ENCODE measurements at regions not wholly inside any gene's neighbourhood (a gene's known extent, or its start where the extent isn't known, plus 50 kb on each side); places are given as distances from the start of the nearest gene placed in this dataset.
"Not testable (repeated sequence)": the region's sequence is repeated elsewhere in the genome, so short reads cannot be mapped to it uniquely, and the experiment has no call there.

GRCh38 chr14:29982171-29982570 is 54.5 kb upstream of the PRKD1 start:
- no peak for DNase-seq (ENCODE audit: low read depth in 2 of 2)

DNA sequence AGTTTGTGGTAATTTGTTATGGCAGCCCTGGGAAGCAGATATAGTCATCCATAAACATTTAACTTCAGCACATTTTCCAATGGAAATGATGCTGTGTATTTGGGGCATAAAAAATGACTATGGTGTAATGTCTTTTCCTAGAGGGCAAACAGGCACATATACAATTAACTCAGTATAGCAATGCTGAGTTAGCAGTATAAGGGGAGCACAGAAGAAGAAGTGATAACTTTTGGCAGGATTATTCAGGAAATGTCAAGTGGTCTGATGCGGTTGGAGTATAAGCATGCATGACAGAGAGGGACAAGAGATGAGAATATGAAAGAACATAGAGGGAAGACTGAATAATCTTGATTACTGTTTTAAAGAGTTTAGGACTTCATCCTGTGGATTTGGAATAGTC is 55.3 kb upstream of the PRKD1 start:
- no peak for DNase-seq (ENCODE audit: low read depth in 2 of 2)

DNA sequence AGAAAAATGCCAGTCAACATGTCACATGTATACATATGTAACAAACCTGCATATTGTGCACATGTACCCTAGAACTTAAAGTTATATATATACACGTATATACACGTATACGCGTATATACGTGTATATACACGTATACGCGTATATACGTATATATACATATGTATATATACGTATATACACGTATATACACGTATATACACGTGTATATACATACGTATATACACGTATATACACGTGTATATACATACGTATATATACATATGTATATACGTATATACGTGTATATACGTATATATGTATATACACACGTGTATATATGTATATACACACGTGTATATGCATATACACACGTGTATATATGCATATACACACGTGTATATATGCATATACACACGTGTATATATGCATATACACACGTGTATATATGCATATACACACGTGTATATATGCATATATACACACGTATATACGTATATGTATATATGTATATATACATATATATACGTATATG is 62.8 kb upstream of the PRKD1 start:
- not testable (repeated sequence) for DNase-seq (ENCODE audit: low read depth in 2 of 2)

DNA sequence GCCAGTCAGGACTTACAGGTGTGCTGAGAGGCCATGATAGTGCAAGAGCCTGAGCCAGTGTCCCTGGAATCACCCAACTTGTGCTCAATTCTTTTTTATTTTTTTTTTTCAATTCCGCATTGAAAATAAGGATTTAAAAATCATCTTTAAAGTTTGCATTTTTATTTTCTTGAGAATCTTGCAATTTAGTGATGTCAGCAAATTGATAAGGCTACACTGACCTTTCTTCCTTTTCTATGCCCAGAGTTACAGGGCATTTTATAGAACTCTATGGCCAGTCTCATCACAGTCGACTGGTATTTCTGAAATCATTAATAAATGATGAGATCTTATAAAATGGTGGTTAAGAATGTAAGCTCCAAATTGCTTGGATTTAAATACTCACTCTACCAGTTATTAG is 63.3 kb upstream of the PRKD1 start:
- DNase-seq (ENCODE audit: low read depth in 2 of 2) = no peak

DNA sequence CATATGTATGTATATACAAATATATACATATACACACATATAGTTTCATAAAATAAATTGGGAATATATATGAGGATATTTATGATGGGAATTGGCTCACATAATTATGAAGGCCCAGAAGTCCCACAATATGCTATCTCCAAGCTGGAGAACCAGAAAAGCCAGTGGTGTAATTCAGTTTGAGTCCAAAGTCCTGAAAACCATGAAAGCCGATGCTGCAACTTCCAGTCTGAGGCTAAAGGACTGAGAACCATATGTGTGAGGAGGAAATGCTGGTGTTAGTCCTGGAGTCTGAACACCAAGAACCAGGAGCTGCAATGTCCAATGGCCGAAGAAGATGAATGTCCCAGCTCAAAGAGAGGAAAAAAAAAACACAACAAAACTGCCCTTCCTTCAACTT is 65.5 kb upstream of the PRKD1 start:
- DNase-seq (ENCODE audit: low read depth in 2 of 2) = no peak

- DNase-seq (ENCODE audit: low read depth in 2 of 2) = no peak
Observed at GRCh38 chr14:29999013-29999539, 71.4 kb upstream of the PRKD1 start.

DNA sequence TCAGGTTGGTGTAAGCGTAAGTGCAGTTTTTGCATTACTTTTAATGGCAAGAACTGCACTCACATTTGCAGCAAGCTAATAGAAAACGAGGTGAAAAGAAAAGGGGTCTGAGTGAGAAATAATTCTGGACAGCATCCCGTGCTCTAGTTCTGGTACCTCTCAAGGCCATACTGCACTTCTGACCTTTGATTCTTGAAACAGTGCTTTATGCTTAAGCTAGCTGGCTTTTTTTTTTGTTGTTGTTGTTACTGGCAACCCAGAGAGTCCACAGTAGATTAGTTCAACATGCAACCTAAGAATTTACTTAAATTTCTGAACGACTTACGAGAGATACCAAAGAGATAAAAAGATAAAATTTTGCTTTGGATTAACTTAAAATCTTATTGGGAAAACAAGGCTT is 75.2 kb upstream of the PRKD1 start:
- DNase-seq (ENCODE audit: low read depth in 2 of 2) = no peak

DNA sequence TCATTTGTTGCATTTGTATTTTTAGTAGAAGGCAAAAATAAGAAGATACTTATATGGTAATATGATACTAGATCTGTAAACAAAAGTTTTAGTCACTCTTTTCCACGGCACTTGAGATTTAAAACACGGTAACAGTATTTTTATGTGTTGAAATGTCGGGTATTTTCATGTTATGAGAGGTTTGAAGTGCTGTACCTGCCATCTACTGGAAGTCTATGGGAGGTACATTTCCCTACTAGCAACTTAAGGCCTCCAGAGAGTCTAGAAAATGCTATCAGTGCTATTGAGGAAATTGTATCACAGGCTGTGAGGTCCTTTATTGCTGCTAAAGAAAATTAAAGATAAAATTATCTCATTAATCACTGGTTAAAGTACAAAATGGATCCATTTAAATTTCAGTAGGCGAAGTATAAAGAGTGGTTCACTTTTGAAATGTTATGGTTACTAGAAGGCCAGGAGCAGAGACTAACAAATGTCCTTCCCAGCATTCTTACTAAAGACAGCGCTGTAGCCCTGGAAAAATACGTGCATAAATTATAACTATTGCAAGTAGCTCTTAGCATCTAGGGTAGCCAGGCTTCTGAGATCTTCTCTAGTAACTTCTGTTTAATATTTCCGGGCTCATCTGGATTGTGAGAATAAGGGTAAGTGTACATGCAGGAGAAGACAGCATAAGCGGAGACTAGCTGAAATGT is 77.6 kb upstream of the PRKD1 start:
- peak; percentile 60 to 69 for DNase-seq (ENCODE audit: low read depth in 2 of 2)

DNA sequence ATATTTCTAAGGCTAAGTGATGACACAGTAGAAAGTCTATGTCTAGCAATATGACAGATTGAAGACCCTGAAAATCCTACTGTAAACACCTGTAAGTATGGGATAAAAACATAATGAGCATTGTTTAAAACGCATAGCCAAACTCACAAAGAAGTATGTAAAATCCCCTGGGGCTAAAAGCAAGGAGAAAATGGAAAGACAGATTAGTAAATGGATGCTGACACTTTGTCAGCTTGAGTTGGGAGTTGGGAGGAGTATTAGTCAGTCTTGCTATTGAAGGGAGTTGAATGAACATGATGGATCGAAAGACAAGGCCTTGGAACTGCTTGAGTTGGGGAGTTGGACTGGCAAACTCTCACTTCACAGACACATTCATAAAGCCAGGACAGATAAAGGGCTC is 79.0 kb upstream of the PRKD1 start:
- DNase-seq (ENCODE audit: low read depth in 2 of 2) = no peak

DNA sequence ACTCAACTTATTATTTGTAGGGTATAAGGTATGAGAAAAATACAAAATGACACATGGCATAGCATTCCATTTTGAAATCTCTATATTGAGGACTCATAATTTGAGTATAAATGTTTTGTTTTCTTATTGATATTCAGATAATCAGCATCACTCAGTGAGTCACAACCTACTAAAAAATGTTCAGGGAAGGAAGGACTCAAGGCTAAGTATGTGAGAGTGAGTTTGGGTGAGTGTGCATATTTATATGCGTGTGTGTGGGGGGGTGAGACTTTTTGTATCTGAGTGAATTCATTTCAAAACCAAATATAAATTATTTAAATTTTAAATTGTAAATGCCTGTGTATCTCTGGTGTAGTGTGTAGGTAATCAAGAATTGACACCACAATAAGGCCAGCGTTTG is 87.8 kb upstream of the PRKD1 start:
- DNase-seq (ENCODE audit: low read depth in 2 of 2) = no peak

DNA sequence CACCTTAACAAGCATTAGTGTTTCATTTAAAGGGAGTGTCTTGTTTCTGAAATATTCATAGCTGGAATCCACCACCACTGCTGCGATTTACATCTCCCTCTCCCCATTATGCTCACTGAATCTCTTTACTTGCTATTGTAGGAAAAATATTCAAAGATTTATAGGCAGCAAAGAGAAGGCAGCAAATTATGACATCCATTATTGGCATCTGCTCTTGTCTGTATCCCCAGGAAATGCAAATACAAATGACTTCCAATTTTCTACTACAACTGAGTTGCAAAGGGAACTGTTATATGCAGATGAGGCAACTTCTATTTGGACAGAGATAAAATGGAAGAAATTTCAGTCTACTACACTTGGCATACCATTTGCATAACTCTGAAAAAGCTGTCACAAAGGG is 88.4 kb upstream of the PRKD1 start:
- no peak for DNase-seq (ENCODE audit: low read depth in 2 of 2)

DNA sequence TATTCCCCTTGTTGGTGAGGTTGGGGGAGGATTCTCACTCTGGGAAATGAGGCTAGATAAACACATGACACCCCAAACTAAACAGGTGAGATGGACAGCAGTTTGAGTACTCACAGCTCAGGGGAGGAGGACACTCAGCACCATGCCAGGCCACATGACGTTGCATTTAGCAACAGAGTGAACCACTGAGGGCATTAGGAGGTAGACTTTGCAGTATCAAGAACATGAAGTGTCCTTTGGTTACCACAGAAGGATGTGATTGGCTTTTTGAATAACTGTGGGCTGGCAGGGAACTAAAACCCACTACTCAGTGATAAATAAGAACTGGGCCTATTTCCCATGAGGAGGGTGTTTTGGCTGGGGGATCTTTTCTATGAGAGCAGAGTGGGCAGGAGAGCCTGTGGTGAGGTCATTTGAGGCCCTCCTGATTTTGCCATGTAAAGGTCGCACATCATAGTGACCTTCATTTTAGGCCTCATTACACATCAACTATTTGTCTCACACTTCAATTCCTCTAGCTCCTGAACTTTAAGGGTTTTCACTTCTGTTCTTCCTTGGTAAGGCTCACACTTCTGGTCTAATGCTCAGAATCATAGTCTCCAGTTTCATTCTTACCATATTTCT is 89.8 kb upstream of the PRKD1 start:
- DNase-seq (ENCODE audit: low read depth in 2 of 2) = no peak

DNA sequence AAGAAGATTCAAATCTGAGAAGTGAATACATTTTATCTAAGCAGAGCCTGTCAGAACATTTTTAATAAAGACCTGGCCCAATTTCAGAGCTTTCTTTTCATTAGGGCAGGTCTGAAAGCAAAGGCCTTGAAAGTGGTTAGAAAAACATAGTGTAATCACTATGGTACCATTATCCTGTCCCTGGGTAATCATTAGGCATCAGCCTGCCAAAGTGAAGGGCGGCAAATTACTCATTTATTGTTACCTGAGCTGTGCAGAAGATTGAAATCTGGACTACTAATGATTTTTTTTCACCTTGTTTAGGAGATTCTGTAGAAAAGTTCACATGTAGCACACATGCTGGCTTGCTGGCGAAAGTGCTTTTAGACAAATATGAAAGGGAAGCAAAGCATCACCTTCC is 92.6 kb upstream of the PRKD1 start:
- DNase-seq (ENCODE audit: low read depth in 2 of 2) = no peak

DNA sequence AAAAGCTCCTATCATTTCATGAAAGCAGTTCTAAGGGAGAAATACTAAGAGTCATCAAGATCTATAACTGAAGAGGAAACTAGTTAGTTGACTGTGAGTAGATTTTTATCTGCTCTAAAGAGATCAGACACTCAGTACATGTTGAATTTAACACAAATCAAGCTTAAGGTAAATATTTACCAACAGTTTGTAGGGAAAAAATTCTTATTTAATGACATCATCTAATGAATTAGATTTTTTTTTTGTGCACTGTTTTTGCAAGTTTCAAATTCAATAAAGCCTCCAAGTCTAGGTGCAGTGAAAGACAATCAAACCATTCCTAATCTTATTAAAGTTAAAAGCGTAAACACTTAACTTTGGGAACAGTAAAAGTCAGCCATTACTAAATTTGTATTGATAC is 93.0 kb upstream of the PRKD1 start:
- no peak for DNase-seq (ENCODE audit: low read depth in 2 of 2)

- not testable (repeated sequence) for DNase-seq (ENCODE audit: low read depth in 2 of 2)
Observed at GRCh38 chr14:30023350-30023749, 95.7 kb upstream of the PRKD1 start.

- peak in 1 of 2 donors; percentile 1 for DNase-seq (ENCODE audit: low read depth in 2 of 2)
Observed at GRCh38 chr14:30034152-30034551, 106.5 kb upstream of the PRKD1 start.

- DNase-seq (ENCODE audit: low read depth in 2 of 2) = no peak
Observed at GRCh38 chr14:30035361-30035760, 107.7 kb upstream of the PRKD1 start.

- no peak for DNase-seq (ENCODE audit: low read depth in 2 of 2)
Observed at GRCh38 chr14:30045720-30046119, 118.1 kb upstream of the PRKD1 start.

DNA sequence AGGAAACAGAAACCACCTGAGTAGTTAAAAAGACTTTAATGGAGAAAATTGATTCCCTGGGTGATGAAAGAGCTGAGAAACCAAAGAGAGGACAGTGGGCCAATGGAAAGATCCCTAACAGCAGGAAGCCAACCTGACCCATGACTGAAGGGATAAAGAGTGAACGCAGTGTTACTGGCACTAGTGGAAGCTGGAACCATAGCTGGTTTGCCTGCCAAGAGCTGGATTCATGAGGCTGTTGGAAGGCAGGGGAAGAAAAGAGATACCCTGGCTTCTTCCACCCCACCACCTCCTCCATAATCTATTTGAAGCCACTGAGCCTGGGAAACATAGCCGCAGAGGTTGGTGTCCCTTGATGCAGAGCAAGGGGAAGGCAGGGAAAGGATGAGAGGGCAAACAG is 125.5 kb upstream of the PRKD1 start:
- no peak for DNase-seq (ENCODE audit: low read depth in 2 of 2)

- DNase-seq (ENCODE audit: low read depth in 2 of 2) = no peak
Observed at GRCh38 chr14:30054201-30054600, 126.6 kb upstream of the PRKD1 start.

DNA sequence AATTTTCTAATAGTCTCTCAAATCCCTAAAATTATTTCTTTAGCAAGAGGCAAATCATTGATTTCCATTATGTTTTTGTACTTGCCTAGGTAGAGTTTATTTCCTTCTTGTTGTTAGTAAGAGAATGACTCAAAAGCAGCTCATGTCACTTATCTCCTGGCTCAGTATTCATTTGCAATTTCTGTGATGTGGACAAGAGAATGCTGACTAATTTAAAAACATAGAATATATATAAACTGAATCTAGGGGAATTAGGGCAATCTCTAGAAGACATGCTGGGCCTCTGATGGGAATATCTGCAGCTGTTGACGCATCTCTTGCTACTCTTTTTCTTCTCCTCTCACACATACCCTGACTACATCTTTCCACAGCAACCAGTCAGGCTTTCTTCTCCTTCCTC is 130.8 kb upstream of the PRKD1 start:
- DNase-seq (ENCODE audit: low read depth in 2 of 2) = no peak

DNA sequence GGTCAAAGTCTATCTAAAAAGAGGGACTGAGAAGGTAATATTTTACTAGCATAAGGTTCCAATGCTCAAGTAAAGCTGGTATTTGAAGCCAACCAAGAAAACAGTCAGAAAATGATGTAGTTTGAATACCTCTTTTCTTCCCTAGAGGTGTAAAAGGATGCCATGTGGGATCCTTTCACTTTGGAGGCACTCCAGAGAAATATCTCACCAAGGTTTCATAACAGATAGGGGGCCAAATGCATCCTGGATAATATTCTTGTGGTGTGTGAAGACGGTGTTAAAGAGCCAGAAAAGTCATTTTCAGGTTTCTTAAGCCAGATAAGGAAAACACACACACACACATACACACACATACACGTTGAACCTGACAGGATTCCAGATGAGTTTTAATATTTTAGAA is 136.1 kb upstream of the PRKD1 start:
- DNase-seq (ENCODE audit: low read depth in 2 of 2) = no peak

- DNase-seq (ENCODE audit: low read depth in 2 of 2) = no peak
Observed at GRCh38 chr14:30064454-30064853, 136.8 kb upstream of the PRKD1 start.

All from dermis microvascular lymphatic vessel endothelial cell (primary cell).